GM19397 (cell line): ENCODE measurements at regions not wholly inside any gene's neighbourhood (a gene's known extent, or its start where the extent isn't known, plus 50 kb on each side); places are given as distances from the start of the nearest gene placed in this dataset.
"Not testable (repeated sequence)": the region's sequence is repeated elsewhere in the genome, so short reads cannot be mapped to it uniquely, and the experiment has no call there.

Experiments used
- ATAC-seq: cut with Tn5 transposase; IDR thresholded peaks from one replicate; pipeline ENCODE4 v1.9.1; 2021; ENCODE audit warnings: mild to moderate bottlenecking, moderate library complexity; ENCODE audit not compliant: unreplicated experiment

DNA sequence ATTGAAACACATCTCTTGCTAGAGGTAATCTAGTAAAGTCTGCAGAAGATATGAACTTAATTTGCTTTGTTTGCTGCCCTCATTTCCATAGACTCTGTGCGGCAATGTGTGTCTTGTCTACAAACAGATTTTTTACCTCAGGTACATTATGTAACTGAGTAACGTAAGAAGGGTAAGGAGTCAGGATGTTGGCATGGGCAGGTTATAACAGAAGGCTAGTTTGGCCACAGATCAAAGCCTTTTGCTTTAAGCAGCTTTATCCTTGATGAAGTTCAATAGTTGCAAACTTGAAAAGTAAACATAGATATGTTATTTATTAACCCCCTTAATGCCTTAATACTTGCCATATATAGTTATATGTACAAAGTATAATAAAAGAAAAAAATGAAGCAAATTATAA lies 391.6 kb upstream of the FKBP1C start:
- no peak for ATAC-seq

DNA sequence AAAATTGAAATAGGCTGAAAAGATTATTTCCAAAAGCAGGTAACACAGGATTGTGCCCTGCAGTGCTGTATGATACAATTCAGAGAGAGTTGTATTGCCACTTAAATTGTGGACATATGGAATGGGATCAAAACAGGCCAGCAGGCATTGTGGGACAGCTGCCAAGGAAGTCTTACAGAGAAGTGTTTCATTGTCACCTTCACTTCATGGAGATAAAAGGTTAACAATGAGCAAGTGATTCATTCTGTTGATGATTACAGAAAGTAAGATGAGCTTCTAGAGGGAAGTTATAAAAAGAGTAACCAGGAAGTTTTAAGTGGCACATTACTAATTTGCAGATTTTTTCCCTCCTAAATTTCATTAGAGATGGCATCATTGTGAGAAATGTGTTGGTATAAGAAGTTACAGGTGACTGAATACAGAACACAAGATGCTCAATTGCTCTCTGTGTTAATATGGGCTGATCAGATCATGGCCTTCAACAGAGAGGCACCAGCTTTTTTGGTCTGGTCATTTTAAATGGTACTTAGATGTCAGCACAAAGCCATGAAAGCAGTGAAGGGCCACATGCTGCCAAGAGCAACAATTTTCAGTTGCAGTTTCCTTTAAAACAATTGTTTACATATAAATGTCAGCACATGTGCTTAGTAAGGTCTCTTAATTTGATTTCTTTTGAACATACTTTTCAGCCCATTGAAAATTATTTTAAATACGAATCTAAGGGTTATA lies 402.5 kb upstream of the FKBP1C start:
- no peak for ATAC-seq

DNA sequence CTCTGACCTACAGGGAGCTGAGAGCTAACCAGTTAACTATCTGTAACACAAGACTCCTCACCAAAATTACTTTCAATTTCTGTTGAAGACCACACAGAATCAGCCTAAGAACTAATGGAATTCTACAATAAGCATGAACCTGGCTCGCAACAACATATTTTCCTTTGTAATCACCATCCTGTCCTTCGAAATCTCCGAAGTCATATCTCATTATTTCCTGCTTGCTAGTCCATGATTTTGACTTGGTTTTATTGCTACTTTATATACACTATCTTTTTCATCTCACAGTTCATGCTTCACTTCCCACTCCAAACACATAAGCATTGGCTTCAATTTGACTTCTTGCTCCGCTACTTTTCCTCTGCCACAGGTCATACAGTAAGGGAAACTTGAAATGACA lies 405.8 kb upstream of the FKBP1C start:
- ATAC-seq, result no peak

DNA sequence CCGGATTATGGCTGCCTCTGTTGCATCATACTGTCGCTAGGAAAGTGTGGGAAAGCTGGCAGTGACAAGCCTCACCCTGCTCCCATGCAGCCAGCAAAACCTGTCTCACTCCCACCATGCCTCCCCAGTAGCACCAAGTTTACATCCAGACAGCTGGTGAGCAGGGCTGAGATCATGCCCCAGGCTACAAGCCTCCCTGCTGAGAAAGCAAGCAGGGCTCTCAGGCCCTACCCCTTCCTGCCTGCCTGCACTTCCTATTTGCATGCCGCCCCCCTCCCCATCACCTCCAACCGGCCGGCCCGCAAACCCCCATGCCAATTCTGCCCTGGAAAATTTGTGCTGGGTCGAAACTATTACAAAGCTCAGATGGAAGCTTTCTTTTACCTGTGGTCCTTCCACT lies 408.2 kb upstream of the FKBP1C start:
- no peak for ATAC-seq

GRCh38 chr6:62797190-62797589 lies 414.1 kb upstream of the FKBP1C start:
- no peak for ATAC-seq

DNA sequence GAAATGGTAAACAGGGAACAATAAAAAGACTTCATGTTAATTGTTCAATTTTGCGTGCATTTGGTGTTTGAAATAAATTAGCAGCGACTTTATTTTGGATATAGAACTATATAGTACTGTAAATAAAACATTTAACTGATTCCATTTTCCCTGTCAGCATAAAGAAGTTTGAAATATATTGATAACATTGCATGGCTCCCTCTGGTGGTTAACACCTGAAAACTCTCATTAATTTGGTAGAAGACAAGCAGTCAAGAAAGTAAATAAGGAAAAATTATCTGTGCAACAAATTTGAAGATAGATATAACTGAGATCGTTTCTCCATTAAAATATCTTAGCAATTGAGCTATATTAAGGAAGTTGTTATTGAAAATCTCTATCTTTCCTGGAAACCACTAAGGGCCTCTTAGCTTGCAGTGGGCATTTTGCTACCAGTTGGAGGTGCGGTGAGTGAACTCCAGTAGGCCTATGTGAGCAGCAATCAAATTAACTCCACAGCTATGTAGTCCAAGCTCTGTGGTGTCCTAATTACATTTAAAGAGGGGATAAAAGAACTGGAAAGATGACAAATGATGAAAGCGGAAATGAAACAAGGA lies 435.7 kb upstream of the FKBP1C start:
- ATAC-seq, result no peak

DNA sequence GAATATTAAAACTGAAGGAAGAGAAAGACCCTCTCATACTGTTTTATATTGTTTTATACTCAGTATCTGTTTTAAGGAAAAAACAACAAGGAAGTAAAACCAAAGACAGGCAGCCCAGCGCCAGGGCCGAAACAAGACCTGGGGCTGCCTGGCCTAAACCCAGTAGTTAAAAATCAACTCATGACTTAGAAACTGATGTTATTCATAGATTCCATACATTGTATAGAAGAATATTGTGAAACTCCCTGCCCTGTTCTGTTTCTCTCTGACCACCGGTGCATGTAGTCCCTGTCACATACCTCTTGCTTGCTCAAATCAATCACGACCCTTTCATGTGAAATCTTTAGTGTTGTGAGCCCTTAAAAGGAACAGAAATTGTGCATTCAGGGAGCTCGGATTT lies 445.1 kb upstream of the FKBP1C start:
- ATAC-seq, result not testable (repeated sequence)

- ATAC-seq, result no peak
Measured at GRCh38 chr6:62764841-62765240, 446.4 kb upstream of the FKBP1C start.

DNA sequence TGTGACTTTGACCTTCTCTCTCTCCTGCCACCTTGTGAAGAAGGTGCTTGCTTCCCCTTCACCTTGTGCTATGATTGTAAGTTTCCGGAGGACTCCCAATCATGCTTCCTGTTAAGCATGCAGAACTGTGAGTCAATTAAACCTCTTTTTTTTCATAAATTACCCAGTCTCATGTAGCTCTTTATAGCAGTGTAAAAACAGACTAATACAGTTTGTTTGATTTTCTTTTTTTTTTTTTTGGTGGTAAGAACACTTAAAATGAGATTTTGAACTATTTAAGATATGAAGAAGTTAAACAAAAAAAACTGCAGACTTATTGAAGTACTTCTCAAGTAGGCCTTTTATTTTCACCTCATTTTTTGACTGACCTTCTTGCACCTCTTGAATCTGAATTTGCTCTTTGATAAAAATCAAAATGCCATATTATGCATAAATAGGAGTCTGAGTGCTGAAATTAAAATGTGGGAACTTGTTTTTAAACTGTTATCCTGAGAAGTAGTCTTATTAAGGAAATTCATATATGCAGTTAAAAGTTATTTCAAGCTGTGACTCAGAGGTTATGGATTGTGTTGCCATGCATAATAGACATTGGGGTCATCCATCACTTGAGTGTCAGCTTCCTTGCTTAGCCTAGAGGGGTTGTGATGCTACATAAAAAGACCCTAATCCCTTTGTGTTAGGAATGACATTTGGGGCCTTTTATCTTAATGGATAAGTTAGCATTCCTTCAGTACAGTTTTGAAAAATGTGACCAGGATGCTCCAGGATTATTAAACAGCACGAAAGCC lies 447.9 kb upstream of the FKBP1C start:
- ATAC-seq, result no peak

GRCh38 chr6:62746968-62747367 lies 460.9 kb upstream of the KHDRBS2 start:
- ATAC-seq, result no peak

GRCh38 chr6:62746161-62746560 lies 460.1 kb upstream of the KHDRBS2 start:
- no peak for ATAC-seq

GRCh38 chr6:62740596-62740995 lies 454.6 kb upstream of the KHDRBS2 start:
- no peak for ATAC-seq

- no peak for ATAC-seq
Measured at GRCh38 chr6:62740171-62740570, 454.1 kb upstream of the KHDRBS2 start.

DNA sequence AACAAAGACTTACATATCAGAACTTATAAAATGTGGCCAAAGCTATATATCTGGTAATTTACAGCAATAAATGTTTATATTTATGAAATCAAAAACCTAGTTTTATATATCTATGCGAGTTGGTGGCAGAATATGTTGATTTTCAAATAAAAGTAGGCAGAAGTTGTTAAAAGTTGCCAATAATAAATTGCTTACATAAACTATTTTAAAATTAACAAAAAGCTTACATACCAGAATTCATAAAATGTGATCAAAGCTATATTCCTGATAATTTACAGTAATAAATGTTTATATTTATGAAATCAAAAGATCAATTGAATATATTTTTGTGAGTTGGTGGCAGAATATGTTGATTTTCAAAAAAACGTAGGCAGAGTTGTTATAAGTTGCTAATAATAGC lies 451.8 kb upstream of the KHDRBS2 start:
- no peak for ATAC-seq

- no peak for ATAC-seq
Measured at GRCh38 chr6:62721408-62721807, 435.4 kb upstream of the KHDRBS2 start.

- ATAC-seq, result no peak
Measured at GRCh38 chr6:62716719-62717118, 430.7 kb upstream of the KHDRBS2 start.

GRCh38 chr6:62714112-62714511 lies 428.1 kb upstream of the KHDRBS2 start:
- ATAC-seq, result no peak

GRCh38 chr6:62711750-62712149 lies 425.7 kb upstream of the KHDRBS2 start:
- ATAC-seq, result no peak

DNA sequence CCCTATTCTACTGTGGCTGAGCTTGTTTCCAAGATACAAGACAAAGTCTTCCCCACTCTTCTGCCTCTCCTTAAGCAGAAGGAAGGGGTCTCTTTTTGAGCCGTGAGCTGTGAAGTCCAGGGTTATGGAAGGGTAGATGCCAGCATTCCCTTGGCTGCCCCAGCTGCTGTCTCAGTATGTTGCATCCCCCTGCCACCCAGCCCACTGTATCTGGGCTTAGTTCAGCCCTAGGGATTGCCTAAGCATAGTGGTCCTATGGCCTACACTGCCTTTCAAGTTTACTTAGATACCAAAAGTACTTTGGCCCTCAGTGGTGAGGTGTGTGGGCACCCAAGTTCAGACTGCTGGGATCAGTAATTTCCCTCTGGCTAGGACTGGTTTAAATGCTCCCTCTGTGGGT lies 421.9 kb upstream of the KHDRBS2 start:
- no peak for ATAC-seq

- ATAC-seq, result no peak
Measured at GRCh38 chr6:62707156-62707555, 421.1 kb upstream of the KHDRBS2 start.

- no peak for ATAC-seq
Measured at GRCh38 chr6:62683063-62683462, 397.0 kb upstream of the KHDRBS2 start.

DNA sequence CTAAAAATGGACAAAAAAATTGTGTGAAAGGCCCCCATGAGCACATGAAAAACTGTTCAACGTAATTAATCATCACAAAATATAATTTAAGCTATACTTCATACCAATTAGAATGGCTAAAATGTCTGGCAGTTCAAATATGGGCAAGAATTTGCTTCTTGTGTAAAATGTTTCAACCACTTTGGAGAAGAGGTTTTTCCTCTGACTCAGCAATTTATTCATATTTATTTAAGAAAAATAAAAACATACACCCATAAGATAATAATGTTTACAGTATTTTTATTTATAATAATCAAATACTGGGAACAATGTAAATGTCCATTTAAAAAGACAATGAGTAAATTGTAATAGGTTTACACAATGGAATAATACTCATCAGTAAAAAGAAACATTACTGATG lies 395.1 kb upstream of the KHDRBS2 start:
- ATAC-seq, result no peak
